ENCODE measurements at regions not wholly inside any gene's neighbourhood (a gene's known extent, or its start where the extent isn't known, plus 50 kb on each side); places are given as distances from the start of the nearest gene placed in this dataset.

DNA sequence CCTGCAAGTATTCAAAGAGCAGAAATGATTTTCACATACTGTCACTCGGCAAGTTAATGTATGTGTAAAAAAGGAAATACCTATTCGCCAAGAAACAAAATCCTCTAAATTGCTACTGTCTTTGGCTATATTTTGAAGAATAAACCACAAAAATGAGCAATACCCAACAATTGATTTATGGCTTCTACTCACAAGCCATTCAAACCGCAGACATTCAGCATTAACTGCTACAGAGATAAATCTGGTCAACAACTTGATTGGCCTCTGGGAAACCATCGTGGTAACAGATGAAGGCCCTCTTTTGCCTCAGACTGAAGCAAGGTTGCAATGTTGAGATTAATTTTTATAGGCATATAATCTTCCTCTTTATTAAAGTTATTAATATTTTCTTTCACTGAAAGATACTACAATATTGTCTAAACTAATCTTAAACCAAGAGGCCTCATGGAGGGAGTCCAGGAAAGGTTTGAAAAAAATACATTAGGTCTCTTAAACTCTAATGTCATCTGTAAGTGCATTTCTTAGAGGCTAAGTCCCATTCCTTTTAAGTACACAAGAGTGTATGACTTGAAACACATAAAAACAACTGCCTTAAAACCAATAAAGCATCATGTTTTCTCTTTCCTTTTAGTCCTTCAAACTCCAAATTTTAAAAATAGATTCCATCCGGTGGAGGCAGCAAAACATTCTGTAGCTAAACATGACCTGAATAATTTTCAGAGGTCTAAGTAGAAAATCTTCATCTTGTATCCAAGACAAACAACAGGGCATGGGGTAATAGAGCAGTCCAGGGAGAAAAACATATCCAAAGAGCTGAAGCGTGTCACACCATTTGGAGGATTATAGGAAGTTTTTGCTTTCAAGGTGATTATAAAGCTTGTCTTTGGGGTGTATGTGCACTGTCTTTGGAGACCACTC is 162.4 kb upstream of the TGFBR2 start:
- no peaks in the 10 kb centered on the region for H3K79me2 ChIP-seq (replicated peaks; ENCODE audit: insufficient read depth, low read length)
- no peaks in the 10 kb centered on the region for H3K27me3 ChIP-seq (ENCODE audit: insufficient read depth, low read depth, low read length)
- H3K9ac ChIP-seq (ENCODE audit: low read length): no peak overlapping the region
- no peak overlapping the region for H3K4me2 ChIP-seq (ENCODE audit: low read length)
- no peaks in the 10 kb centered on the region for H3F3A ChIP-seq (ENCODE audit: insufficient read depth, low read length, poor library complexity, severe bottlenecking)
- H2AFZ ChIP-seq (ENCODE audit: low read depth, low read length): no peak overlapping the region
- no peaks in the 10 kb centered on the region for H4K20me1 ChIP-seq (ENCODE audit: insufficient read depth)
- H3K36me3 ChIP-seq (ENCODE audit: insufficient read depth, low read length): no peaks in the 10 kb centered on the region
- TF ChIP-seq, protein P1, sequence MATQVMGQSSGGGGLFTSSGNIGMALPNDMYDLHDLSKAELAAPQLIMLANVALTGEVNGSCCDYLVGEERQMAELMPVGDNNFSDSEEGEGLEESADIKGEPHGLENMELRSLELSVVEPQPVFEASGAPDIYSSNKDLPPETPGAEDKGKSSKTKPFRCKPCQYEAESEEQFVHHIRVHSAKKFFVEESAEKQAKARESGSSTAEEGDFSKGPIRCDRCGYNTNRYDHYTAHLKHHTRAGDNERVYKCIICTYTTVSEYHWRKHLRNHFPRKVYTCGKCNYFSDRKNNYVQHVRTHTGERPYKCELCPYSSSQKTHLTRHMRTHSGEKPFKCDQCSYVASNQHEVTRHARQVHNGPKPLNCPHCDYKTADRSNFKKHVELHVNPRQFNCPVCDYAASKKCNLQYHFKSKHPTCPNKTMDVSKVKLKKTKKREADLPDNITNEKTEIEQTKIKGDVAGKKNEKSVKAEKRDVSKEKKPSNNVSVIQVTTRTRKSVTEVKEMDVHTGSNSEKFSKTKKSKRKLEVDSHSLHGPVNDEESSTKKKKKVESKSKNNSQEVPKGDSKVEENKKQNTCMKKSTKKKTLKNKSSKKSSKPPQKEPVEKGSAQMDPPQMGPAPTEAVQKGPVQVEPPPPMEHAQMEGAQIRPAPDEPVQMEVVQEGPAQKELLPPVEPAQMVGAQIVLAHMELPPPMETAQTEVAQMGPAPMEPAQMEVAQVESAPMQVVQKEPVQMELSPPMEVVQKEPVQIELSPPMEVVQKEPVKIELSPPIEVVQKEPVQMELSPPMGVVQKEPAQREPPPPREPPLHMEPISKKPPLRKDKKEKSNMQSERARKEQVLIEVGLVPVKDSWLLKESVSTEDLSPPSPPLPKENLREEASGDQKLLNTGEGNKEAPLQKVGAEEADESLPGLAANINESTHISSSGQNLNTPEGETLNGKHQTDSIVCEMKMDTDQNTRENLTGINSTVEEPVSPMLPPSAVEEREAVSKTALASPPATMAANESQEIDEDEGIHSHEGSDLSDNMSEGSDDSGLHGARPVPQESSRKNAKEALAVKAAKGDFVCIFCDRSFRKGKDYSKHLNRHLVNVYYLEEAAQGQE (IDR thresholded peaks at IDR 0.05; ENCODE audit: borderline replicate concordance): no peak
- TF ChIP-seq EZH2 (IDR thresholded peaks at IDR 0.05; ENCODE audit: borderline replicate concordance, insufficient read depth, low read length, poor library complexity, severe bottlenecking) (no peak), TAF1 (IDR thresholded peaks at IDR 0.05; ENCODE audit: low read depth) (no peak), POLR2AphosphoS5 (IDR thresholded peaks at IDR 0.05) (no peak), EP300 (conservative IDR thresholded peaks at IDR 0.05; ENCODE audit: poor library complexity, severe bottlenecking) (no peak), MXI1 (conservative IDR thresholded peaks at IDR 0.05; ENCODE audit: poor library complexity, severe bottlenecking) (no peak), SMC3 (conservative IDR thresholded peaks at IDR 0.05; ENCODE audit: poor library complexity) (no peak), RAD21 (conservative IDR thresholded peaks at IDR 0.05) (no peak)
- TF ChIP-seq, protein P2, sequence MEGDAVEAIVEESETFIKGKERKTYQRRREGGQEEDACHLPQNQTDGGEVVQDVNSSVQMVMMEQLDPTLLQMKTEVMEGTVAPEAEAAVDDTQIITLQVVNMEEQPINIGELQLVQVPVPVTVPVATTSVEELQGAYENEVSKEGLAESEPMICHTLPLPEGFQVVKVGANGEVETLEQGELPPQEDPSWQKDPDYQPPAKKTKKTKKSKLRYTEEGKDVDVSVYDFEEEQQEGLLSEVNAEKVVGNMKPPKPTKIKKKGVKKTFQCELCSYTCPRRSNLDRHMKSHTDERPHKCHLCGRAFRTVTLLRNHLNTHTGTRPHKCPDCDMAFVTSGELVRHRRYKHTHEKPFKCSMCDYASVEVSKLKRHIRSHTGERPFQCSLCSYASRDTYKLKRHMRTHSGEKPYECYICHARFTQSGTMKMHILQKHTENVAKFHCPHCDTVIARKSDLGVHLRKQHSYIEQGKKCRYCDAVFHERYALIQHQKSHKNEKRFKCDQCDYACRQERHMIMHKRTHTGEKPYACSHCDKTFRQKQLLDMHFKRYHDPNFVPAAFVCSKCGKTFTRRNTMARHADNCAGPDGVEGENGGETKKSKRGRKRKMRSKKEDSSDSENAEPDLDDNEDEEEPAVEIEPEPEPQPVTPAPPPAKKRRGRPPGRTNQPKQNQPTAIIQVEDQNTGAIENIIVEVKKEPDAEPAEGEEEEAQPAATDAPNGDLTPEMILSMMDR (IDR thresholded peaks at IDR 0.05; ENCODE audit: poor library complexity, severe bottlenecking): no peak
- no peaks in the 10 kb centered on the region for H3K9me3 ChIP-seq (ENCODE audit: low read length)
- H3K27ac ChIP-seq (ENCODE audit: low read length): no peak overlapping the region
- H3K4me3 ChIP-seq (ENCODE audit: low read length): no peak overlapping the region
- no peaks in the 10 kb centered on the region for H3K9me2 ChIP-seq (ENCODE audit: insufficient read depth, low read length)

DNA sequence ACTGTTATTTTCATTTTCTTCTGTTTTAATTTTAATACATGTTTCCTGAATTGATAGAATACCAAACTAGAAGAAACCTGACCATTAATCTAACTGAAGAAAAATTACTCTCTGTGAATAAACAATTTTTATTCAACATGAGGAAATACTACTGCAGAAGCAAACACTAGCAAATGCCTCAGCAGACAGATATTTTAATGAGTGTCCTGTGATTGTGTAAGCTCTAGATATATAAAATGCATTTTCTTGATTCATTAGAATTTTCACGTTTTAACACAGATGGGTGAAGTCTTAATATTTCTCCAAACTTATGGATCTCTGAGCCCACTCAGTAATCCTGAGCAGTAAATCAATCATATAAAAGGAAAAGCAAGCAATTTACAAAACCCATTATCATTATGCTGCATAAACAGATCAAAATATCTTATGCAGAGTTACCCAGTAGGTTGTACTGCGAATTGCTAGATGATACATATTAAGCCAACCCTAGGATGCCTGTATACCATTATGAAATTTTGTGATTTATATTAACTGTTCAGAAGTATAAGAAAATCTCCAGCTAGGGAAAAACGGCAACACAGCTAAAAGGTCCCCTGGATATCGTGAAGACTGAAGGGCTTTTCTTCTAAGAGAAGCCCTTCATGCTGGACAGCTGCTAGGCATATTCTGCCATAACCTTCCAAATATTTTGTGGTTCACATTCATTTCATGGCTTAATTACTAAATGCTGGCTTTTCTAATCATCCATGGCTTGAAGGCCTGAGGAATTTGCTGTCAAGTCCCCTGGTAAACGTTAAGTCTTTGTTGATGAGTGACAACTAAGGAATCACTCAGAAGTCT is 157.7 kb upstream of the TGFBR2 start:
- Histone ChIP-seq H3K27me3 (ENCODE audit: insufficient read depth, low read depth, low read length) (no peaks in the 10 kb centered on the region), H4K20me1 (ENCODE audit: insufficient read depth) (no peaks in the 10 kb centered on the region), H3K9me3 (ENCODE audit: low read length) (no peaks in the 10 kb centered on the region), H3F3A (ENCODE audit: insufficient read depth, low read length, poor library complexity, severe bottlenecking) (no peaks in the 10 kb centered on the region), H3K9ac (ENCODE audit: low read length) (no peak overlapping the region), H3K4me3 (ENCODE audit: low read length) (no peak overlapping the region), H3K27ac (ENCODE audit: low read length) (no peak overlapping the region), H3K36me3 (ENCODE audit: insufficient read depth, low read length) (no peaks in the 10 kb centered on the region), H3K9me2 (ENCODE audit: insufficient read depth, low read length) (no peaks in the 10 kb centered on the region), H3K4me2 (ENCODE audit: low read length) (no peak overlapping the region), H3K79me2 (replicated peaks; ENCODE audit: insufficient read depth, low read length) (no peaks in the 10 kb centered on the region), H2AFZ (ENCODE audit: low read depth, low read length) (no peak overlapping the region)
- no peak for TF ChIP-seq RAD21 (conservative IDR thresholded peaks at IDR 0.05)
- no peak for TF ChIP-seq EZH2 (IDR thresholded peaks at IDR 0.05; ENCODE audit: borderline replicate concordance, insufficient read depth, low read length, poor library complexity, severe bottlenecking)
- no peak for TF ChIP-seq MXI1 (conservative IDR thresholded peaks at IDR 0.05; ENCODE audit: poor library complexity, severe bottlenecking)
- TF ChIP-seq EP300 (conservative IDR thresholded peaks at IDR 0.05; ENCODE audit: poor library complexity, severe bottlenecking): no peak
- TF ChIP-seq, protein P2 (IDR thresholded peaks at IDR 0.05; ENCODE audit: poor library complexity, severe bottlenecking): no peak
- TF ChIP-seq SMC3 (conservative IDR thresholded peaks at IDR 0.05; ENCODE audit: poor library complexity): no peak

Measured in neural cell (in vitro differentiated cells).